H1 (cell line): ENCODE measurements at regions not wholly inside any gene's neighbourhood (a gene's known extent, or its start where the extent isn't known, plus 50 kb on each side); places are given as distances from the start of the nearest gene placed in this dataset.
"Not testable (repeated sequence)": the region's sequence is repeated elsewhere in the genome, so short reads cannot be mapped to it uniquely, and the experiment has no call there.

Experiments
- CTCF ChIA-PET: fragments of 300-600 bp; sonication (Branson Sonifier 250); formaldehyde crosslinking; loops from one replicate; lab custom pipeline; 2021; ENCODE audit not compliant: partially characterized antibody; lab: Charles Lee
- POLR2A ChIA-PET: fragments of 300-600 bp; sonication (Branson Sonifier 250); formaldehyde crosslinking; loops from one replicate; lab custom pipeline; 2021; ENCODE audit warnings: inconsistent platforms; ENCODE audit not compliant: partially characterized antibody; lab: Charles Lee
- DNase-seq, 2 experiments: peaks; one replicate each; pipeline versions ENCODE4 v3.0.0 to v3.0.0-alpha.2; 2010 to 2022; ENCODE audit warnings: low spot score in 2 of 2, low read depth in 1 of 2, mixed read lengths in 1 of 2
- FAIRE-seq: peaks from 2 replicates; lab custom pipeline; 2011; peaks lifted over from hg19 to GRCh38; lab: Jason Lieb, UNC
- H2AFZ ChIP-seq: 2 replicates; pipeline ENCODE4 v1.8.1; 2012; ENCODE audit warnings: low read length, inconsistent platforms
- H2AK5ac ChIP-seq: 2 replicates; pipeline ENCODE4 v1.6.1; 2013; ENCODE audit warnings: low read depth, low read length
- H2BK120ac ChIP-seq: replicated peaks from 2 replicates; pipeline ENCODE3; 2013; ENCODE audit warnings: low read depth, low read length, inconsistent platforms
- H2BK12ac ChIP-seq: 2 replicates; pipeline ENCODE4 v1.6.1; 2013; ENCODE audit warnings: low read depth, low read length
- H2BK15ac ChIP-seq: 2 replicates; pipeline ENCODE4 v1.6.1; 2013; ENCODE audit warnings: low read length
- H2BK20ac ChIP-seq: 2 replicates; pipeline ENCODE4 v1.6.1; 2013; ENCODE audit warnings: low read length
- H2BK5ac ChIP-seq: 2 replicates; pipeline ENCODE4 v1.6.1; 2013; ENCODE audit warnings: low read depth, low read length
- H3K14ac ChIP-seq: 2 replicates; pipeline ENCODE4 v1.6.1; 2013; ENCODE audit warnings: inconsistent platforms; ENCODE audit not compliant: insufficient read length
- H3K18ac ChIP-seq: 2 replicates; pipeline ENCODE4 v1.6.1; 2013; ENCODE audit warnings: low read length; ENCODE audit errors: extremely low read depth
- H3K23ac ChIP-seq: 2 replicates; pipeline ENCODE4 v1.6.1; 2013; ENCODE audit warnings: inconsistent platforms; ENCODE audit not compliant: insufficient read length
- H3K23me2 ChIP-seq: 2 replicates; pipeline ENCODE4 v1.6.1; 2013; ENCODE audit warnings: low read depth, low read length
- H3K27ac ChIP-seq: 2 replicates; pipeline ENCODE4 v1.6.1; 2011; ENCODE audit warnings: low read depth, low read length, inconsistent platforms
- H3K27me3 ChIP-seq, 4 experiments: replicated peaks in 1 of 4; 1 replicate in 1 of 4; 2 replicates in 3 of 4; pipeline versions ENCODE4 v1.6.1 to v1.8.1; 2011 to 2013; ENCODE audit warnings: low read length in 3 of 4, mild to moderate bottlenecking in 3 of 4, inconsistent platforms in 2 of 4, mixed read lengths in 2 of 4, moderate library complexity in 1 of 4; ENCODE audit not compliant: control insufficient read depth in 3 of 4, insufficient read depth in 3 of 4; ENCODE audit errors: extremely low read depth in 1 of 4
- H3K36me3 ChIP-seq, 4 experiments: 2 replicates each; pipeline versions ENCODE4 v1.6.1 to v1.8.1; 2011 to 2013; ENCODE audit warnings: mild to moderate bottlenecking in 4 of 4, low read length in 3 of 4, moderate library complexity in 2 of 4, control low read depth in 1 of 4, inconsistent platforms in 1 of 4; ENCODE audit not compliant: insufficient read depth in 4 of 4, control insufficient read depth in 2 of 4
- H3K4ac ChIP-seq: replicated peaks from 2 replicates; pipeline ENCODE3; 2013; ENCODE audit warnings: low read length, low read depth, mixed read lengths, inconsistent platforms; ENCODE audit not compliant: insufficient read length
- H3K4me1 ChIP-seq, 4 experiments: replicated peaks in 1 of 4; 1 replicate in 1 of 4; 2 replicates in 3 of 4; pipeline versions ENCODE4 v1.6.1 to v1.8.1; 2011 to 2013; ENCODE audit warnings: low read length in 3 of 4, inconsistent platforms in 2 of 4, mixed read lengths in 1 of 4; ENCODE audit not compliant: insufficient read depth in 4 of 4, control insufficient read depth in 3 of 4
- H3K4me2 ChIP-seq, 2 experiments: 2 replicates each; pipeline versions ENCODE4 v1.6.1 to v1.8.1; 2011 to 2013; ENCODE audit warnings: low read depth in 2 of 2, low read length in 2 of 2, control low read depth in 1 of 2, inconsistent platforms in 1 of 2, mild to moderate bottlenecking in 1 of 2; ENCODE audit not compliant: insufficient read depth in 1 of 2
- H3K4me3 ChIP-seq, 4 experiments: fragments of 200-600, 300-600 bp in 1 of 4; sonication (generic), shearing (Covaris generic), sonication (Bioruptor Twin) in 1 of 4; 2 replicates each; pipeline versions ENCODE4 v1.5.1 to v1.8.1; 2011 to 2016; ENCODE audit warnings: low read length in 4 of 4, low read depth in 3 of 4, control low read depth in 2 of 4, inconsistent platforms in 2 of 4, mild to moderate bottlenecking in 2 of 4, mixed read lengths in 1 of 4, moderate library complexity in 1 of 4; ENCODE audit not compliant: insufficient read depth in 2 of 4; ENCODE audit errors: extremely low read depth in 1 of 4
- H3K56ac ChIP-seq: replicated peaks from 2 replicates; pipeline ENCODE3; 2013; ENCODE audit warnings: low read depth, mild to moderate bottlenecking, mixed read lengths, low read length, inconsistent platforms; ENCODE audit not compliant: insufficient read length
- H3K79me1 ChIP-seq: 2 replicates; pipeline ENCODE4 v1.6.1; 2013; ENCODE audit warnings: low read depth, low read length, control low read depth
- H3K79me2 ChIP-seq, 2 experiments: 2 replicates each; pipeline versions ENCODE4 v1.6.1 to v1.8.1; 2012 to 2013; ENCODE audit warnings: low read length in 2 of 2, mild to moderate bottlenecking in 2 of 2, inconsistent platforms in 1 of 2; ENCODE audit not compliant: insufficient read depth in 2 of 2, control insufficient read depth in 1 of 2
- H3K9ac ChIP-seq, 4 experiments: replicated peaks in 1 of 4; 1 replicate in 1 of 4; 2 replicates in 3 of 4; pipeline versions ENCODE4 v1.6.1 to v1.8.1; 2011 to 2013; ENCODE audit warnings: low read depth in 3 of 4, low read length in 3 of 4, control low read depth in 2 of 4, mild to moderate bottlenecking in 2 of 4, moderate library complexity in 2 of 4, inconsistent platforms in 1 of 4; ENCODE audit errors: extremely low read depth in 1 of 4
- H3K9me3 ChIP-seq, 2 experiments: 2 replicates each; pipeline versions ENCODE4 v1.6.1 to v1.8.1; 2012 to 2013; ENCODE audit warnings: mild to moderate bottlenecking in 2 of 2, moderate library complexity in 2 of 2, control low read depth in 1 of 2, inconsistent platforms in 1 of 2, low read depth in 1 of 2, low read length in 1 of 2, mixed read lengths in 1 of 2; ENCODE audit not compliant: insufficient read depth in 2 of 2
- H4K20me1 ChIP-seq, 2 experiments: replicated peaks in 1 of 2; 2 replicates each; pipeline versions ENCODE3 to v1.8.1; 2011 to 2013; ENCODE audit warnings: inconsistent platforms in 2 of 2, low read length in 2 of 2, mild to moderate bottlenecking in 1 of 2; ENCODE audit not compliant: insufficient read depth in 2 of 2, control insufficient read depth in 1 of 2
- H4K5ac ChIP-seq: 2 replicates; pipeline ENCODE4 v1.6.1; 2013; ENCODE audit warnings: low read length, low read depth, mixed read lengths, inconsistent platforms; ENCODE audit not compliant: insufficient read length
- H4K8ac ChIP-seq: 2 replicates; pipeline ENCODE4 v1.8.0; 2013; ENCODE audit warnings: mild to moderate bottlenecking, moderate library complexity, low read length, inconsistent platforms; ENCODE audit not compliant: insufficient read depth; ENCODE audit errors: extremely low read depth
- H4K91ac ChIP-seq: replicated peaks from 2 replicates; pipeline ENCODE3; 2013; ENCODE audit warnings: low read length, mixed read lengths, inconsistent platforms; ENCODE audit not compliant: insufficient read length
- CHD2 ChIP-seq: IDR thresholded peaks from 2 replicates; pipeline ENCODE4 v1.6.1; 2012; ENCODE audit warnings: low read length, improper control_type of control experiment
- CTBP2 ChIP-seq: IDR thresholded peaks from 2 replicates; pipeline ENCODE4 v1.7.0; 2011; ENCODE audit warnings: borderline replicate concordance, mild to moderate bottlenecking, moderate library complexity, mixed read lengths, low read length; ENCODE audit not compliant: insufficient read depth, insufficient read length
- EGR1 ChIP-seq: IDR thresholded peaks from 2 replicates; pipeline ENCODE4 v1.6.1; 2011; ENCODE audit warnings: low read depth, low read length, borderline replicate concordance
- JUN ChIP-seq: IDR thresholded peaks from 2 replicates; pipeline ENCODE4 v1.6.1; 2011; ENCODE audit warnings: low read depth, mild to moderate bottlenecking, improper control_type of control experiment, low read length
- NRF1 ChIP-seq: IDR thresholded peaks from 2 replicates; pipeline ENCODE4 v1.6.1; 2011; ENCODE audit warnings: mild to moderate bottlenecking, low read depth, low read length, improper control_type of control experiment
- SAP30 ChIP-seq: fragments of 300-600 bp; sonication (generic); IDR thresholded peaks from 2 replicates; pipeline ENCODE4 v1.7.1; 2012; ENCODE audit warnings: low read length, moderate library complexity, mild to moderate bottlenecking, inconsistent platforms; ENCODE audit not compliant: insufficient read depth, insufficient replicate concordance
- SIX5 ChIP-seq: IDR thresholded peaks from 2 replicates; pipeline ENCODE4 v1.6.1; 2011; ENCODE audit warnings: mild to moderate bottlenecking, low read depth, low read length
- SP2 ChIP-seq: IDR thresholded peaks from 2 replicates; pipeline ENCODE4 v1.6.1; 2012; ENCODE audit warnings: mild to moderate bottlenecking, low read length, inconsistent platforms
- WGBS, 2 experiments: shearing (Covaris generic) in 1 of 2; methylation state at CpG; one replicate each; pipeline versions ENCODE4 v1.1.6 to v1.1.7; 2013 to 2015; ENCODE audit warnings: low lambda C conversion rate in 2 of 2, mixed read lengths in 2 of 2, inconsistent platforms in 1 of 2, low coverage in 1 of 2, missing lambda C conversion rate in 1 of 2; ENCODE audit not compliant: insufficient replicate concordance in 2 of 2, insufficient coverage in 1 of 2, insufficient read length in 1 of 2; ENCODE audit errors: extremely low coverage in 1 of 2, missing lambda C conversion rate in 1 of 2; 5-methylcytosine and 5-hydroxymethylcytosine counted together

GRCh38 chr1:148367596-148367995 is 115.5 kb downstream of the PPIAL4G start (continued):
- TF ChIP-seq JUN (no peak), CHD2 (no peak), SP2 (no peak), NRF1 (no peak), CTBP2 (no peak), EGR1 (no peak), SAP30 (no peak), SIX5 (no peak)

- DNase-seq, H2BK15ac ChIP-seq, H4K91ac ChIP-seq, H2BK120ac ChIP-seq, H3K4ac ChIP-seq, H3K23ac ChIP-seq, H3K36me3 ChIP-seq, H3K4me2 ChIP-seq, H4K5ac ChIP-seq, H3K18ac ChIP-seq, H2AK5ac ChIP-seq, H3K4me1 ChIP-seq, H2BK5ac ChIP-seq, H3K4me3 ChIP-seq, FAIRE-seq, H3K14ac ChIP-seq, H3K27me3 ChIP-seq, H4K8ac ChIP-seq, H3K9me3 ChIP-seq, H4K20me1 ChIP-seq, H2BK12ac ChIP-seq, H2BK20ac ChIP-seq, H3K27ac ChIP-seq, H2AFZ ChIP-seq, H3K9ac ChIP-seq, H3K23me2 ChIP-seq, H3K56ac ChIP-seq, H3K79me2 ChIP-seq, H3K79me1 ChIP-seq: not testable (repeated sequence)
- 83% methylated on average over 5 of the region's 5 CpGs; no CpG with 5 or more reads in 1 of the 2 experiments for WGBS, 2 experiments
- CTCF ChIA-PET: interaction anchor here (0.5 to 1.1 kb wide), 3 partner anchors 10 to 1670 kb away, joined by 3 to 5 read pairs (median 4); no protein-coding TSS in a partner anchor
- POLR2A ChIA-PET: interaction anchor here (0.6 kb wide), 1 partner anchor 27 kb away, joined by 4 read pairs; no protein-coding TSS in a partner anchor
Observed at GRCh38 chr1:148366136-148366753, 116.9 kb downstream of the PPIAL4G start.
